ENCODE measurements at regions not wholly inside any gene's neighbourhood (a gene's known extent, or its start where the extent isn't known, plus 50 kb on each side); places are given as distances from the start of the nearest gene placed in this dataset.
A peak's percentile ranks its signal among the peaks of the same experiment; 100 is the strongest.

GRCh38 chr2:149800624-149801542, 213.3 kb upstream of the MMADHC start:
- Histone ChIP-seq H3K4me3 (ENCODE audit: low read depth, low read length) (no peak overlapping the region), H3K36me3 (ENCODE audit: control insufficient read depth, insufficient read depth, low read length) (no peaks in the 10 kb centered on the region), H3K27me3 (ENCODE audit: control insufficient read depth, insufficient read depth, low read length) (no peaks in the 10 kb centered on the region), H3K4me1 (ENCODE audit: control insufficient read depth, insufficient read depth, low read length) (no peaks in the 10 kb centered on the region), H3K9me3 (ENCODE audit: control insufficient read depth, insufficient read depth, low read length) (peaks cover 4% of the 10 kb centered on the region), H3K27ac (ENCODE audit: low read depth, low read length) (no peak overlapping the region)
- DNase-seq (ENCODE audit: low read depth in 4 of 6, low spot score in 6 of 6) = peak in 3 of 6 donors; percentile 19 to 70 (median 61)
- WGBS (ENCODE audit: insufficient coverage) = 46% methylated on average over 2 of the region's 7 CpGs

DNA sequence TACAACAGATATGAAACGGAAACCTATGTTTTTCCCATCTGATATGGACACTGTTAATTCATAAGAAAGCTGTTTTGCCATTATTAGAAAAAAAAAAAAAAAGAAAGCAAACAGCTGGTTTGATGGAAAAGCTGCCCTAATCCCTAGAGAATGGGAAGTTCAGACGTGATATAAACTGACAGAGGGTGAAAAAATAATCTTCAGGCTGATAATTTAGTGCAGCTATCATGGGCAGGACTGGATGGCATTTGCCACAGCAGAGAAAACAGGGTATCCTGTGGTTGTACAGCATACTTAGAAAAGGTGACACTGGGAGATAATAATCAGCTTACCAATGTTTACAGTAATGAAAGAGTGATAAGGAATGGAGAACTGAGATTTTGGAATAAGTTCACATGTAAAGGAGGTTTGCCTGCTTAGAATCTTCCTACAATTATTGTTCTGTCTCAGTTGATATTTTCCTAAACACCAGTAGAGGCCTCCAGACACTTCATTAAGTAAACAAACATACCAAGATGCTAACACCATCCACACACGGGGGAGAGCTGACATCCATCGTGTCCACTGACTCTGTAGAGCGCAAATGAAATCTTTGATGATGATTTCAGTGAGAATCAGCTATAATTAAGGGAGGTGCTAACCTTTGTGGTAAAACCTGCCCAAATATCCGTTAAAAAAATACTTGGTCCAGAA, 211.6 kb upstream of the MMADHC start:
- Histone ChIP-seq H3K27me3 (ENCODE audit: control insufficient read depth, insufficient read depth, low read length) (no peaks in the 10 kb centered on the region), H3K4me3 (ENCODE audit: low read depth, low read length) (no peak overlapping the region)
- DNase-seq (ENCODE audit: low read depth in 4 of 6, low spot score in 6 of 6) = peak in 5 of 6 donors; percentile 32 to 93 (median 50)

GRCh38 chr2:149797030-149797429, 209.5 kb upstream of the MMADHC start:
- Histone ChIP-seq H3K27me3 (ENCODE audit: control insufficient read depth, insufficient read depth, low read length) (no peaks in the 10 kb centered on the region), H3K36me3 (ENCODE audit: control insufficient read depth, insufficient read depth, low read length) (no peaks in the 10 kb centered on the region), H3K4me3 (ENCODE audit: low read depth, low read length) (no peak overlapping the region), H3K4me1 (ENCODE audit: control insufficient read depth, insufficient read depth, low read length) (no peaks in the 10 kb centered on the region), H3K27ac (ENCODE audit: low read depth, low read length) (no peak overlapping the region), H3K9me3 (ENCODE audit: control insufficient read depth, insufficient read depth, low read length) (peaks cover under 1% of the 10 kb centered on the region)
- WGBS (ENCODE audit: insufficient coverage) = no CpG with 5 or more reads among the region's 1 CpG
- no peak for DNase-seq (ENCODE audit: low read depth in 4 of 6, low spot score in 6 of 6)

More for the DNA sequence above, 211.6 kb upstream of the MMADHC start:
- 43% methylated on average over 1 of the region's 6 CpGs for WGBS (ENCODE audit: insufficient coverage)
- Histone ChIP-seq H3K4me1 (ENCODE audit: control insufficient read depth, insufficient read depth, low read length) (no peaks in the 10 kb centered on the region), H3K36me3 (ENCODE audit: control insufficient read depth, insufficient read depth, low read length) (no peaks in the 10 kb centered on the region), H3K9me3 (ENCODE audit: control insufficient read depth, insufficient read depth, low read length) (peaks cover 4% of the 10 kb centered on the region), H3K27ac (ENCODE audit: low read depth, low read length) (no peak overlapping the region)

DNA sequence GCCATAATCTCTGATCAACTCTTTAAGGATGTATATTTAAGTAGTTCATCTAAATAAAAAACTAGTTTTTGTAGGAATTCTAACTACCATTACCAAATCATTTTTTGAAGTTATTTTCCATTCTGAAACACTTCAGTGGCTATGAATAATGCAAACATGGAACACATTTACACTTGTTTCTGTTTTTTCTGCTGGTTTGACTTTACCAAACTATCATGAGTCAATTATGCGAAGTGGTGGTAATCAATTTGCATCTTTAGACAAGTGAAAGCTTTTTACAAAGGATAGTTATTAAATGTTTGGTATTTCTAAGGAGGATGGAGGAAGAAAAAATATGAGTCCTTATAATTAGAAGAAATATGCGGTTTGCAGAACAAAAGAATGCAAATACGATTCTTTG, 202.0 kb upstream of the MMADHC start:
- Histone ChIP-seq H3K27ac (ENCODE audit: low read depth, low read length) (no peak overlapping the region), H3K27me3 (ENCODE audit: control insufficient read depth, insufficient read depth, low read length) (no peaks in the 10 kb centered on the region), H3K9me3 (ENCODE audit: control insufficient read depth, insufficient read depth, low read length) (no peaks in the 10 kb centered on the region), H3K36me3 (ENCODE audit: control insufficient read depth, insufficient read depth, low read length) (no peaks in the 10 kb centered on the region), H3K4me3 (ENCODE audit: low read depth, low read length) (no peak overlapping the region), H3K4me1 (ENCODE audit: control insufficient read depth, insufficient read depth, low read length) (no peaks in the 10 kb centered on the region)
- WGBS (ENCODE audit: insufficient coverage) = 100% methylated on average over 1 of the region's 3 CpGs
- DNase-seq (ENCODE audit: low read depth in 4 of 6, low spot score in 6 of 6) = no peak

- Histone ChIP-seq H3K4me1 (ENCODE audit: control insufficient read depth, insufficient read depth, low read length) (no peaks in the 10 kb centered on the region), H3K4me3 (ENCODE audit: low read depth, low read length) (no peak overlapping the region), H3K36me3 (ENCODE audit: control insufficient read depth, insufficient read depth, low read length) (no peaks in the 10 kb centered on the region), H3K9me3 (ENCODE audit: control insufficient read depth, insufficient read depth, low read length) (no peaks in the 10 kb centered on the region), H3K27ac (ENCODE audit: low read depth, low read length) (no peak overlapping the region), H3K27me3 (ENCODE audit: control insufficient read depth, insufficient read depth, low read length) (no peaks in the 10 kb centered on the region)
- WGBS (ENCODE audit: insufficient coverage) = no CpG with 5 or more reads among the region's 1 CpG
- DNase-seq (ENCODE audit: low read depth in 4 of 6, low spot score in 6 of 6) = no peak
Measured at GRCh38 chr2:149787206-149787605, 199.6 kb upstream of the MMADHC start.

DNA sequence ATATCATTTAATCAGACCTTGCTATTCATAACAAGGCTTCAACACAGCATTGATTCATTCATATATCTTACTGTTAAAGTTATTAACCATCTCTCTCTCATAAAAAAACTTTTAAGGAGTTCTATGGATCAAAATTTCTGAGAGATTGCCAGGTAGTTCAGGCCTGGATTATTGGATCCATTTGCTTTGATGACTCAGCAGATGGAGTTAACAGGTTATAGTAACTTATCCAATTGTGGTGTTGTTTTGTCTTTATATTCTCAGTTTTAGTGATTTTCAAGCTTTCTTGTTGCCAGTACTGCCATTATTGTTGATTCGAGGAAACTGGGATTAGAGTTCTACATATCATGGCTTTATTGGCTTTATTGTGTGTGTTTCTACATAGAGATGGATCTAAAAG, 195.7 kb upstream of the MMADHC start:
- Histone ChIP-seq H3K36me3 (ENCODE audit: control insufficient read depth, insufficient read depth, low read length) (no peaks in the 10 kb centered on the region), H3K27me3 (ENCODE audit: control insufficient read depth, insufficient read depth, low read length) (no peaks in the 10 kb centered on the region), H3K4me1 (ENCODE audit: control insufficient read depth, insufficient read depth, low read length) (no peaks in the 10 kb centered on the region), H3K27ac (ENCODE audit: low read depth, low read length) (no peak overlapping the region), H3K4me3 (ENCODE audit: low read depth, low read length) (no peak overlapping the region), H3K9me3 (ENCODE audit: control insufficient read depth, insufficient read depth, low read length) (no peaks in the 10 kb centered on the region)
- DNase-seq (ENCODE audit: low read depth in 4 of 6, low spot score in 6 of 6) = no peak
- WGBS (ENCODE audit: insufficient coverage) = no CpG with 5 or more reads among the region's 1 CpG

GRCh38 chr2:149782572-149782971, 195.0 kb upstream of the MMADHC start:
- WGBS (ENCODE audit: insufficient coverage) = no CpG with 5 or more reads among the region's 1 CpG
- Histone ChIP-seq H3K9me3 (ENCODE audit: control insufficient read depth, insufficient read depth, low read length) (no peaks in the 10 kb centered on the region), H3K27me3 (ENCODE audit: control insufficient read depth, insufficient read depth, low read length) (no peaks in the 10 kb centered on the region), H3K4me3 (ENCODE audit: low read depth, low read length) (no peak overlapping the region), H3K4me1 (ENCODE audit: control insufficient read depth, insufficient read depth, low read length) (no peaks in the 10 kb centered on the region), H3K36me3 (ENCODE audit: control insufficient read depth, insufficient read depth, low read length) (no peaks in the 10 kb centered on the region), H3K27ac (ENCODE audit: low read depth, low read length) (no peak overlapping the region)
- DNase-seq (ENCODE audit: low read depth in 4 of 6, low spot score in 6 of 6) = no peak

GRCh38 chr2:149781263-149781808, 193.8 kb upstream of the MMADHC start:
- no peaks in the 10 kb centered on the region for H3K9me3 ChIP-seq (ENCODE audit: control insufficient read depth, insufficient read depth, low read length)
- 87% methylated on average over 1 of the region's 1 CpG for WGBS (ENCODE audit: insufficient coverage)
- no peak overlapping the region for H3K27ac ChIP-seq (ENCODE audit: low read depth, low read length)
- H3K4me3 ChIP-seq (ENCODE audit: low read depth, low read length) = no peak overlapping the region
- no peaks in the 10 kb centered on the region for H3K4me1 ChIP-seq (ENCODE audit: control insufficient read depth, insufficient read depth, low read length)
- no peak for DNase-seq (ENCODE audit: low read depth in 4 of 6, low spot score in 6 of 6)
- no peaks in the 10 kb centered on the region for H3K36me3 ChIP-seq (ENCODE audit: control insufficient read depth, insufficient read depth, low read length)
- H3K27me3 ChIP-seq (ENCODE audit: control insufficient read depth, insufficient read depth, low read length) = no peaks in the 10 kb centered on the region

DNA sequence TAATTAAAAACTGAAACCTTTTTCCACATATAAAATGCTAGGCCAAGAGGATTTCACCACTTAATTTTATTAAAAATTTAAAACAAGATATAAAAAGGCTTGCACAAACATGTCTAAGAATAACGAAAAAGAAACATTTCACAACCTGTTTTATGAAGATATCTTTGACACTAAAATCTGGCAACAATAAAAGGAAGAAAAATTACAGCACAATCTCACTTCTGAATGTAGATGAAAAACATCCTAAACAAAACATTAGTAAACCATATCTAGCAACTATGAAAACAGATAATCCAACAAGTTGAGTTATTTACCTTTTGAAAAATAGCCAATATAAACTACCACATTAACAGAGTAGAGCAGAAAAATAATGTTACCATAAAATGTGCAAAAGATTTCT, 185.4 kb upstream of the MMADHC start:
- DNase-seq (ENCODE audit: low read depth in 4 of 6, low spot score in 6 of 6) = no peak
- no peak overlapping the region for H3K4me3 ChIP-seq (ENCODE audit: low read depth, low read length)
- no CpG with 5 or more reads among the region's 1 CpG for WGBS (ENCODE audit: insufficient coverage)
- no peaks in the 10 kb centered on the region for H3K9me3 ChIP-seq (ENCODE audit: control insufficient read depth, insufficient read depth, low read length)
- no peak overlapping the region for H3K27ac ChIP-seq (ENCODE audit: low read depth, low read length)
- no peaks in the 10 kb centered on the region for H3K36me3 ChIP-seq (ENCODE audit: control insufficient read depth, insufficient read depth, low read length)
- H3K4me1 ChIP-seq (ENCODE audit: control insufficient read depth, insufficient read depth, low read length) = no peaks in the 10 kb centered on the region
- H3K27me3 ChIP-seq (ENCODE audit: control insufficient read depth, insufficient read depth, low read length) = no peaks in the 10 kb centered on the region
